GM21447 (cell line): ENCODE measurements at regions not wholly inside any gene's neighbourhood (a gene's known extent, or its start where the extent isn't known, plus 50 kb on each side); places are given as distances from the start of the nearest gene placed in this dataset.

Experiments used
- ATAC-seq: cut with Tn5 transposase; IDR thresholded peaks from one replicate; pipeline ENCODE4 v1.9.1; 2021; ENCODE audit not compliant: unreplicated experiment

- ATAC-seq: no peak
Measured at GRCh38 chr6:156651486-156651885, 125.7 kb upstream of the ARID1B start.

- no peak for ATAC-seq
Measured at GRCh38 chr6:156650896-156651390, 126.2 kb upstream of the ARID1B start.

GRCh38 chr6:156648616-156649015, 128.6 kb upstream of the ARID1B start:
- no peak for ATAC-seq

- no peak for ATAC-seq
Measured at GRCh38 chr6:156647991-156648390, 129.2 kb upstream of the ARID1B start.

- ATAC-seq: no peak
Measured at GRCh38 chr6:156647140-156647784, 129.9 kb upstream of the ARID1B start.

GRCh38 chr6:156646496-156646895, 130.7 kb upstream of the ARID1B start:
- no peak for ATAC-seq

- no peak for ATAC-seq
Measured at GRCh38 chr6:156645097-156645496, 132.1 kb upstream of the ARID1B start.

- ATAC-seq: no peak
Measured at GRCh38 chr6:156639009-156639721, 138.0 kb upstream of the ARID1B start.

- no peak for ATAC-seq
Measured at GRCh38 chr6:156638581-156638980, 138.6 kb upstream of the ARID1B start.

- no peak for ATAC-seq
Measured at GRCh38 chr6:156634951-156635371, 142.2 kb upstream of the ARID1B start.

GRCh38 chr6:156634048-156634447, 143.1 kb upstream of the ARID1B start:
- ATAC-seq: no peak

- ATAC-seq: no peak
Measured at GRCh38 chr6:156633291-156633690, 143.9 kb upstream of the ARID1B start.

- no peak for ATAC-seq
Measured at GRCh38 chr6:156630613-156631302, 146.4 kb upstream of the ARID1B start.

GRCh38 chr6:156628805-156629204, 148.4 kb upstream of the ARID1B start:
- no peak for ATAC-seq

GRCh38 chr6:156627524-156627923, 149.7 kb upstream of the ARID1B start:
- ATAC-seq: no peak

GRCh38 chr6:156622185-156622584, 155.0 kb upstream of the ARID1B start:
- ATAC-seq: no peak

- no peak for ATAC-seq
Measured at GRCh38 chr6:156620331-156620730, 156.8 kb upstream of the ARID1B start.

GRCh38 chr6:156618600-156619205, 158.5 kb upstream of the ARID1B start:
- no peak for ATAC-seq

GRCh38 chr6:156617941-156618340, 159.2 kb upstream of the ARID1B start:
- no peak for ATAC-seq

- no peak for ATAC-seq
Measured at GRCh38 chr6:156617376-156617775, 159.8 kb upstream of the ARID1B start.

GRCh38 chr6:156616495-156616894, 160.7 kb upstream of the ARID1B start:
- ATAC-seq: no peak
